Ectodermal cell (in vitro differentiated cells): ENCODE measurements at regions not wholly inside any gene's neighbourhood (a gene's known extent, or its start where the extent isn't known, plus 50 kb on each side); places are given as distances from the start of the nearest gene placed in this dataset.
"Not testable (repeated sequence)": the region's sequence is repeated elsewhere in the genome, so short reads cannot be mapped to it uniquely, and the experiment has no call there.

ENCODE experiments used
- H3K27ac ChIP-seq: 2 replicates; pipeline ENCODE4 v1.7.0; 2013; ENCODE audit warnings: mild to moderate bottlenecking, low read depth, low read length; ENCODE audit not compliant: insufficient read depth, poor library complexity, severe bottlenecking
- H3K27me3 ChIP-seq: 2 replicates; pipeline ENCODE4 v1.7.0; 2013; ENCODE audit warnings: mild to moderate bottlenecking, low read length; ENCODE audit not compliant: insufficient read depth, control insufficient read depth, poor library complexity, severe bottlenecking
- H3K36me3 ChIP-seq: one replicate; pipeline ENCODE4 v1.7.0; 2013; ENCODE audit warnings: low read length; ENCODE audit not compliant: control insufficient read depth, insufficient read depth
- H3K4me1 ChIP-seq: one replicate; pipeline ENCODE4 v1.7.0; 2013; ENCODE audit warnings: low read length; ENCODE audit not compliant: control insufficient read depth, insufficient read depth
- H3K4me3 ChIP-seq: 2 replicates; pipeline ENCODE4 v1.7.0; 2013; ENCODE audit warnings: low read depth, low read length, control low read depth; ENCODE audit not compliant: insufficient read depth
- H3K9me3 ChIP-seq: 2 replicates; pipeline ENCODE4 v1.7.0; 2013; ENCODE audit warnings: mild to moderate bottlenecking, low read length, moderate library complexity; ENCODE audit not compliant: control insufficient read depth
- WGBS, 2 experiments: methylation state at CpG; one replicate each; pipeline ENCODE4 v1.1.7; 2013; ENCODE audit warnings: missing lambda C conversion rate in 2 of 2; 5-methylcytosine and 5-hydroxymethylcytosine counted together

GRCh38 chr13:89497658-89498057 lies 1826.5 kb downstream of the SLITRK5 start:
- no peaks in the 10 kb centered on the region for H3K27me3 ChIP-seq
- H3K9me3 ChIP-seq: no peaks in the 10 kb centered on the region
- H3K27ac ChIP-seq: no peak overlapping the region
- no peaks in the 10 kb centered on the region for H3K4me1 ChIP-seq
- no peak overlapping the region for H3K4me3 ChIP-seq
- WGBS, 2 experiments: 87 to 98% methylated on average over 3 to 4 of the region's 4 CpGs
- H3K36me3 ChIP-seq: no peaks in the 10 kb centered on the region

DNA sequence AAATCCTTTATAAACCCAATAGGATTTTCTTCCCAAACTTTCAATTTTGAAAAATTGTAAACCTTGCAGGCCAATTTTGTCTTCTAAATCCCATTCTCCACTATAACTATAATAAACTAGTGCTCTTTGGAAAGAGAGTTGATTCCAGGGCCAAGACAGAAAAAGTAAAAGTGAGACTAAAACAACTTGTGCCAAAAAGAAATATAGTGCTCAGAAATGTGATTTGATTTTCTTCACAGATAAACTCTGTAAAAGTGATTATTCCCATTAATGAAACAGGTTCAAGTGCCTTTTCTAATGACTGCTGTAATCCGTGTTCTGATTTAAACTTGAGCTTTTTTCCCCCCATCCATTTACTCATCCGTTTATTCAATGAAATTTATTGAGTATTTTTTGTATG lies 1831.1 kb downstream of the SLITRK5 start:
- Histone ChIP-seq H3K4me1 (no peaks in the 10 kb centered on the region), H3K4me3 (no peak overlapping the region), H3K27me3 (no peaks in the 10 kb centered on the region), H3K27ac (no peak overlapping the region), H3K36me3 (no peaks in the 10 kb centered on the region), H3K9me3 (no peaks in the 10 kb centered on the region)
- no CpG with 5 or more reads among the region's 2 CpGs for WGBS, 2 experiments

DNA sequence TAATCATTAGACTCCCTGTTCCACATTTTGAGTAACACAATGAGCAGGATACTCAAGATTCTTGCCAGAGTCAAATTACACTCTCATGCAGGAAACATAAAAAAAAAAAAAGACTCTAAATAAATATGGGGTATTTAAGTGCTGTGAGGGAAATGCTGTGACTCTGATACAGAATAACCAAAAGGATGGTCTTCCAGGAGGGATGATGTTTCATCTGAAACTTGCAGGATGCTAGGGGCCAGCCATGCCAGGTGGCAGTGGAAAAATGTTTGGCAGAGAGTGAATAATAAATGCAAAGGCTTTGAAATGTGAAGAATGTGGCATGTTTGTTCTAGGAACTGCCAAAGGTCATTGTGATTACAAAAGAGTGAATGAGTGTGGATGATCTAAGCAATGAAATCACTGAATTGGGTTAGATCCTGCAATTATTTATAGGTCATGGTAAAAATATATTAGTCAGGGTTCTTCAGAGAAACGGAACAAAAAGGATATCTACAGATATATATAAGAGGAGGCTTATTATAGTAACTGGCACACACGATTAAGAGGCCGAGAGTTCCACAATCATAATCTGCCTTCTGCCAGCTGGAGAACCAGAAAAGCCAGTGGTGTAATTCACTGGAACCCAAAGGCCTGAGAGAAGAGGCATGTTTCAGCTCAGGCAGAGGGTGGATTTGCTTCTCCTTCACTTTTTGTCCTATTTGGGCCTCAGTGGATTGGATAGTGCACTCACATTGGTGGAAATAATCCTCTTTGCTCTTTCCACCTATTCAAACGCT lies 1832.8 kb upstream of the MIR17HG start:
- 79 to 89% methylated on average over 3 to 4 of the region's 4 CpGs for WGBS, 2 experiments
- no peaks in the 10 kb centered on the region for H3K27me3 ChIP-seq
- H3K9me3 ChIP-seq: no peaks in the 10 kb centered on the region
- no peak overlapping the region for H3K4me3 ChIP-seq
- peaks cover 9% of the 10 kb centered on the region for H3K4me1 ChIP-seq
- H3K27ac ChIP-seq: peak overlapping the region; percentile 80
- no peaks in the 10 kb centered on the region for H3K36me3 ChIP-seq

DNA sequence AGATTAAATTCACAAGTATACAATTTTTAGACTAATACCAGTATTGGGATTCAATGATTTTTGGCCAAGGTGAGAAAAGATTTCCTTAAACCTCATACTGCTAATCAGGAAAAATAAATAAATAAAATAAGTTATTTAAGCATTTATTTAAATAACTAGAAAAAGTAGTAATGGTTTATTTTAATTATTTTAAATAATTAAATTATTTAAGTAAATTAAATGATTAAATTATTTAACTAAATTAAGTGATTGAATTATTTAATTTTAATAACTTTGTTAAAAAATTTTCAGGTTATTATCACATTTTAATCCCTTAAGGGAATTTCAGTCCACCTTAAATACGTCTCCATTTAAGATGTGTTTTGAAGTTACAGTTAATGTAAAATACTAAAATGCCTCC lies 1831.5 kb upstream of the MIR17HG start:
- Histone ChIP-seq H3K9me3 (no peaks in the 10 kb centered on the region), H3K4me1 (peaks cover 9% of the 10 kb centered on the region), H3K36me3 (no peaks in the 10 kb centered on the region), H3K4me3 (no peak overlapping the region), H3K27ac (no peak overlapping the region), H3K27me3 (no peaks in the 10 kb centered on the region)
- WGBS, 2 experiments: 100% methylated on average over 1 of the region's 1 CpG; no CpG with 5 or more reads in 1 of the 2 experiments

DNA sequence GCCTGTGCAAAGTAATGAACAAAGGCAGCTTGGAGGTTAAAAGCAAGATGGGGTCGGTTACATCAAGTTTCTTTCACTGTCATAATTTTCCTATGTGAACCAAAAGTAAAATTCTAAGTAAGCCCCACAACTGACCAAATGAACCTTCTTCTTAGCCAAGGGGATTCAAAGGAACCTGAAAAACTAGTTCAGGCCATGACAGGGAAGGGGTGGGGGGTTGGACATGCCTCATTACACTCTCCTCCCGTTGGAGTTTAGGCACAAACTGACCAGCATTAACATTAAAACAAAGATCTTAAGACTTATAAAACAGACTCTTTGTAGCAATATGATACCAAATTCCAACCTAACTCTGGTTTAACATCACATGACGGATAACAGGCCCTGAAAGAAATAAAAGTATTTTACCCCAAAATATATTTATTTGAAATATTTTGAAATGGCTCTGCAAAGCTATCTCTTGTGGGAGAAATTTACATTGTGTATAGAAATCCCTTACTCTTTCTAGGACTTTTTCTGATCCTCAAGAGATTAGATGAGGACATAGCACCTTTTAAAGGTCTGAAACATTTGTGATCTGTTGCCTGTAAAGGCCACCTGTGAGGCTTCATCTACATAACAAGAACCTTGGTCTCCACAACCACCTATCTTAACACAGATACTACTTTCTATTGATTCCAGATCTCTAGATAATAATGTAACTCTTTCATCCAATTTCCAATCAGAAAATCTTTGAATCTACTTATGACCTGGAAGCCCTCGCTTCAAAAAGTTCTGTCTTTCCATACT lies 1829.0 kb upstream of the MIR17HG start:
- no peaks in the 10 kb centered on the region for H3K27me3 ChIP-seq
- no peaks in the 10 kb centered on the region for H3K36me3 ChIP-seq
- peaks cover 9% of the 10 kb centered on the region for H3K4me1 ChIP-seq
- WGBS, 2 experiments: 74 to 80% methylated on average over 3 to 4 of the region's 4 CpGs
- no peak overlapping the region for H3K27ac ChIP-seq
- H3K4me3 ChIP-seq: no peak overlapping the region
- no peaks in the 10 kb centered on the region for H3K9me3 ChIP-seq

- Histone ChIP-seq H3K27me3 (no peaks in the 10 kb centered on the region), H3K36me3 (no peaks in the 10 kb centered on the region), H3K9me3 (no peaks in the 10 kb centered on the region), H3K4me1 (no peaks in the 10 kb centered on the region), H3K4me3 (no peak overlapping the region), H3K27ac (no peak overlapping the region)
Measured at GRCh38 chr13:89520468-89520867, 1827.0 kb upstream of the MIR17HG start.

DNA sequence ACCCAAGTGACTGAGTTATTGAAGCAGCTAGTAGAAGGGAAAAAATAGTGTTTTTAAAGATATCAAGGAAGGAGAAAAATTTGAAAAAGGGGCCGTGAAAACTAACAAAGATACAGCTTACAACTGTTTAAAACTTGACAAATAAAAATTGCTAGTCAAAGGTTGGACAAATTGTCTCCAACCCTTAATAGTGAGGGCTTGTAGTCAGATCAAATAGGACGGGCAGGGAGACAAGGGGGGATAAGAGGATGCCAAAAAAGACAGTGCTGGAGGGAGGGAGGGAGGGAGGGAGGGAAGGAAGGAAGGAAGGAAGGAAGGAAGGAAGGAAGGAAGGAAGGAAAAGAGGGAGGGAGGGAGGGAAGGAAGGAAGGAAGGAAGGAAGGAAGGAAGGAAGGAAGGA lies 1825.8 kb upstream of the MIR17HG start:
- 91 to 92% methylated on average over 1 to 2 of the region's 2 CpGs for WGBS, 2 experiments
- not testable (repeated sequence) for H3K9me3 ChIP-seq, H3K4me1 ChIP-seq, H3K36me3 ChIP-seq, H3K27ac ChIP-seq, H3K4me3 ChIP-seq, H3K27me3 ChIP-seq

GRCh38 chr13:89541091-89542030 lies 1806.1 kb upstream of the MIR17HG start:
- 90 to 92% methylated on average over 6 of the region's 6 CpGs for WGBS, 2 experiments
- no peaks in the 10 kb centered on the region for H3K36me3 ChIP-seq
- H3K27me3 ChIP-seq: no peaks in the 10 kb centered on the region
- no peaks in the 10 kb centered on the region for H3K4me1 ChIP-seq
- H3K27ac ChIP-seq: no peak overlapping the region
- H3K9me3 ChIP-seq: no peaks in the 10 kb centered on the region
- no peak overlapping the region for H3K4me3 ChIP-seq

DNA sequence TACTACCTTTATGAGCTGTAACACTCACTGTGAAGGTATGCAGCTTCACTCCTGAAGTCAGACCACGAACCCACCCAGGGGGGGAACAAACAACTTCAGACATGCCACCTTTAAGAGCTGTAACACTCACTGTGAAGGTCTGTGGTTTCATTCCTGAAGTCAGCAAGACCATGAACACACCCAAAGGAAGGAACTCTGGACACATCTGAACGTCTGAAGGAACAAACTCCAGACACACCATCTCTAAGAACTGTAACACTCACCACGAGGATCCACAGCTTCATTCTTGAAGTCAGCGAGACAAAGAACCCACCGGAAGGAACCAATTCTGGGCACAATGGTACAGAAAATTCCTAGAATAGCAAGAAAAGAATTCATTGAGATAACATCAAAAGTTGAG lies 1796.5 kb upstream of the MIR17HG start:
- H3K9me3 ChIP-seq: no peaks in the 10 kb centered on the region
- H3K27ac ChIP-seq: no peak overlapping the region
- H3K4me1 ChIP-seq: no peaks in the 10 kb centered on the region
- no peaks in the 10 kb centered on the region for H3K27me3 ChIP-seq
- no peaks in the 10 kb centered on the region for H3K36me3 ChIP-seq
- no peak overlapping the region for H3K4me3 ChIP-seq
- 80 to 87% methylated on average over 5 of the region's 5 CpGs for WGBS, 2 experiments

GRCh38 chr13:89554801-89555200 lies 1792.7 kb upstream of the MIR17HG start:
- no peaks in the 10 kb centered on the region for H3K4me1 ChIP-seq
- H3K36me3 ChIP-seq: no peaks in the 10 kb centered on the region
- no peak overlapping the region for H3K4me3 ChIP-seq
- H3K9me3 ChIP-seq: no peaks in the 10 kb centered on the region
- H3K27me3 ChIP-seq: no peaks in the 10 kb centered on the region
- WGBS, 2 experiments: 85 to 89% methylated on average over 1 of the region's 1 CpG
- no peak overlapping the region for H3K27ac ChIP-seq
